NCI-H2196 (cell line): ENCODE measurements at regions not wholly inside any gene's neighbourhood (a gene's known extent, or its start where the extent isn't known, plus 50 kb on each side); places are given as distances from the start of the nearest gene placed in this dataset.

Experiments
- DNase-seq: peaks from one replicate; lab custom pipeline; 2025; ENCODE audit not compliant: unreplicated experiment; lab: John Stamatoyannopoulos, UW

- DNase-seq, result no peak
These were observed 1487.9 kb downstream of the TBC1D22A start for GRCh38 chr22:48250286-48250895.

GRCh38 chr22:48249713-48250268, 1487.3 kb downstream of the TBC1D22A start:
- DNase-seq, result no peak

- DNase-seq, result no peak
These were observed 1486.5 kb downstream of the TBC1D22A start for GRCh38 chr22:48248901-48249455.

- DNase-seq, result no peak
These were observed 1485.4 kb downstream of the TBC1D22A start for GRCh38 chr22:48247829-48248228.

GRCh38 chr22:48245196-48245485, 1482.7 kb downstream of the TBC1D22A start:
- DNase-seq, result no peak

- DNase-seq, result no peak
These were observed 1482.1 kb downstream of the TBC1D22A start for GRCh38 chr22:48244388-48245195.

GRCh38 chr22:48242461-48242864, 1480.0 kb downstream of the TBC1D22A start:
- DNase-seq, result no peak

- DNase-seq, result no peak
These were observed 1479.2 kb downstream of the TBC1D22A start for GRCh38 chr22:48241658-48242057.

GRCh38 chr22:48240935-48241230, 1478.4 kb downstream of the TBC1D22A start:
- no peak for DNase-seq

- DNase-seq, result no peak
These were observed 1477.9 kb downstream of the TBC1D22A start for GRCh38 chr22:48240148-48240934.

GRCh38 chr22:48239461-48240147, 1477.2 kb downstream of the TBC1D22A start:
- no peak for DNase-seq

- DNase-seq, result no peak
These were observed 1476.5 kb downstream of the TBC1D22A start for GRCh38 chr22:48238966-48239365.

GRCh38 chr22:48238284-48238915, 1476.0 kb downstream of the TBC1D22A start:
- DNase-seq, result no peak

GRCh38 chr22:48237466-48238283, 1475.2 kb downstream of the TBC1D22A start:
- no peak for DNase-seq

GRCh38 chr22:48236261-48236660, 1473.8 kb downstream of the TBC1D22A start:
- no peak for DNase-seq

- no peak for DNase-seq
These were observed 1473.3 kb downstream of the TBC1D22A start for GRCh38 chr22:48235744-48236143.

GRCh38 chr22:48234011-48234410, 1471.6 kb downstream of the TBC1D22A start:
- no peak for DNase-seq

- no peak for DNase-seq
These were observed 1471.1 kb downstream of the TBC1D22A start for GRCh38 chr22:48233586-48233985.

GRCh38 chr22:48228468-48228867, 1466.0 kb downstream of the TBC1D22A start:
- no peak for DNase-seq
